ENCODE measurements at regions not wholly inside any gene's neighbourhood (a gene's known extent, or its start where the extent isn't known, plus 50 kb on each side); places are given as distances from the start of the nearest gene placed in this dataset.

DNA sequence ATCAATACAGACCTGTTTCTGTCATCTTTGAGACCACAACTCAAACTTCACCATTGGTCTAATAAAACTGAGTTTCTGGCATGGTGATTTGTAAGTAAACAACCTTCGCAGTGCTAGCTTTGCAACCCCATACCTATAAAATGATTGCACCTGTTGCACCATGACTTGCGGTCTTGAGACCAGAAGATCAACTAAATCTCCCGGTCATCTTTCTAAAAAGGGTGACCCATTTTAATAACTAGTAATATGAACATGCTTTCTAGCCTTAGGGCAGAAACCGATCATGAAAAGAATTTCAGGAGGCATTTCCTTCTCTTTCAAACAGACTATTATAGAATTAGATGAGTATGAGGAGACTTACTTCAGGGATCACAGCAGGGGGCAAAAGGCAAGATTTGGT is 151.9 kb upstream of the ZNF385D start (continued):
- no peak for TF ChIP-seq ZNF70 (CRISPR knock-in tag; IDR thresholded peaks at IDR 0.05)

- no peak for ATAC-seq
- TF ChIP-seq, protein P1, sequence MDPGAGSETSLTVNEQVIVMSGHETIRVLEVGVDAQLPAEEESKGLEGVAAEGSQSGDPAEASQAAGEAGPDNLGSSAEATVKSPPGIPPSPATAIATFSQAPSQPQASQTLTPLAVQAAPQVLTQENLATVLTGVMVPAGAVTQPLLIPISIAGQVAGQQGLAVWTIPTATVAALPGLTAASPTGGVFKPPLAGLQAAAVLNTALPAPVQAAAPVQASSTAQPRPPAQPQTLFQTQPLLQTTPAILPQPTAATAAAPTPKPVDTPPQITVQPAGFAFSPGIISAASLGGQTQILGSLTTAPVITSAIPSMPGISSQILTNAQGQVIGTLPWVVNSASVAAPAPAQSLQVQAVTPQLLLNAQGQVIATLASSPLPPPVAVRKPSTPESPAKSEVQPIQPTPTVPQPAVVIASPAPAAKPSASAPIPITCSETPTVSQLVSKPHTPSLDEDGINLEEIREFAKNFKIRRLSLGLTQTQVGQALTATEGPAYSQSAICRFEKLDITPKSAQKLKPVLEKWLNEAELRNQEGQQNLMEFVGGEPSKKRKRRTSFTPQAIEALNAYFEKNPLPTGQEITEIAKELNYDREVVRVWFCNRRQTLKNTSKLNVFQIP (CRISPR knock-in tag; IDR thresholded peaks at IDR 0.05; ENCODE audit: borderline replicate concordance, low read depth) = no peak
- TF ChIP-seq ZC3H10 (CRISPR knock-in tag; IDR thresholded peaks at IDR 0.05) (no peak), ISL1 (CRISPR knock-in tag; IDR thresholded peaks at IDR 0.05) (no peak), TOX (CRISPR knock-in tag; IDR thresholded peaks at IDR 0.05; ENCODE audit: borderline replicate concordance) (no peak), SNAI2 (CRISPR knock-in tag; IDR thresholded peaks at IDR 0.05) (no peak), ZNF70 (CRISPR knock-in tag; IDR thresholded peaks at IDR 0.05) (no peak), TCF4 (CRISPR knock-in tag; IDR thresholded peaks at IDR 0.05; ENCODE audit: borderline replicate concordance) (no peak), ZNF565 (CRISPR knock-in tag; conservative IDR thresholded peaks at IDR 0.05; ENCODE audit: low read depth) (no peak), ZFP3 (CRISPR knock-in tag; IDR thresholded peaks at IDR 0.05) (no peak), ZNF8 (CRISPR knock-in tag; IDR thresholded peaks at IDR 0.05) (no peak), ZFP30 (CRISPR knock-in tag; IDR thresholded peaks at IDR 0.05) (no peak)
- TF ChIP-seq, protein P2, sequence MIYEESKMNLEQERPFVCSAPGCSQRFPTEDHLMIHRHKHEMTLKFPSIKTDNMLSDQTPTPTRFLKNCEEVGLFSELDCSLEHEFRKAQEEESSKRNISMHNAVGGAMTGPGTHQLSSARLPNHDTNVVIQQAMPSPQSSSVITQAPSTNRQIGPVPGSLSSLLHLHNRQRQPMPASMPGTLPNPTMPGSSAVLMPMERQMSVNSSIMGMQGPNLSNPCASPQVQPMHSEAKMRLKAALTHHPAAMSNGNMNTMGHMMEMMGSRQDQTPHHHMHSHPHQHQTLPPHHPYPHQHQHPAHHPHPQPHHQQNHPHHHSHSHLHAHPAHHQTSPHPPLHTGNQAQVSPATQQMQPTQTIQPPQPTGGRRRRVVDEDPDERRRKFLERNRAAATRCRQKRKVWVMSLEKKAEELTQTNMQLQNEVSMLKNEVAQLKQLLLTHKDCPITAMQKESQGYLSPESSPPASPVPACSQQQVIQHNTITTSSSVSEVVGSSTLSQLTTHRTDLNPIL (CRISPR knock-in tag; IDR thresholded peaks at IDR 0.05; ENCODE audit: low read depth) = no peak
- TF ChIP-seq, protein P3, sequence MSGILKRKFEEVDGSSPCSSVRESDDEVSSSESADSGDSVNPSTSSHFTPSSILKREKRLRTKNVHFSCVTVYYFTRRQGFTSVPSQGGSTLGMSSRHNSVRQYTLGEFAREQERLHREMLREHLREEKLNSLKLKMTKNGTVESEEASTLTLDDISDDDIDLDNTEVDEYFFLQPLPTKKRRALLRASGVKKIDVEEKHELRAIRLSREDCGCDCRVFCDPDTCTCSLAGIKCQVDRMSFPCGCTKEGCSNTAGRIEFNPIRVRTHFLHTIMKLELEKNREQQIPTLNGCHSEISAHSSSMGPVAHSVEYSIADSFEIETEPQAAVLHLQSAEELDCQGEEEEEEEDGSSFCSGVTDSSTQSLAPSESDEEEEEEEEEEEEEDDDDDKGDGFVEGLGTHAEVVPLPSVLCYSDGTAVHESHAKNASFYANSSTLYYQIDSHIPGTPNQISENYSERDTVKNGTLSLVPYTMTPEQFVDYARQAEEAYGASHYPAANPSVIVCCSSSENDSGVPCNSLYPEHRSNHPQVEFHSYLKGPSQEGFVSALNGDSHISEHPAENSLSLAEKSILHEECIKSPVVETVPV (CRISPR knock-in tag; IDR thresholded peaks at IDR 0.05) = no peak
Measured at GRCh38 chr3:21909096-21909495, 158.1 kb upstream of the ZNF385D start.

DNA sequence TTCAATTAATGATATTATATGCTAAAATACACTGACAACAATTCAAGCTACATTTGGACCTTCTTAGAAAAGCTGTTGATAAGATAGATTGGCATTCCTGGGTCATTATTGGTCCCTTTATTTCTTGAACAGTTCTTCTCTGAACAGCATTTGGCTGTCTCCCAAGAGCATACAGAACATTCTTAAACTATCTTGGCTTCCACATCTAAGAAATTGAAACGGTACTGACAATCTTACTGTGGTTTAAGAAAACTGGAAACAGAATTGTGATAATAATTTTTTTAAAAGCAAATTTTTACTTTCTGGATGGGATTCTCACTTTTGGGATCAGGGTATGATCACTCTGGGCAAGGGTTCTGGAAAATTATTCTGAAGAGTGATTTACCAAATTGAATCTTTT is 161.7 kb upstream of the ZNF385D start:
- no peak for ATAC-seq
- TF ChIP-seq ZC3H10 (CRISPR knock-in tag; IDR thresholded peaks at IDR 0.05) (no peak), RARB (CRISPR knock-in tag; IDR thresholded peaks at IDR 0.05) (no peak), ZFP3 (CRISPR knock-in tag; IDR thresholded peaks at IDR 0.05) (no peak), CSDC2 (CRISPR knock-in tag; IDR thresholded peaks at IDR 0.05) (no peak), TOX (CRISPR knock-in tag; IDR thresholded peaks at IDR 0.05; ENCODE audit: borderline replicate concordance) (no peak), PPARA (CRISPR knock-in tag; IDR thresholded peaks at IDR 0.05; ENCODE audit: borderline replicate concordance) (no peak), SNAI2 (CRISPR knock-in tag; IDR thresholded peaks at IDR 0.05) (no peak), ZNF565 (CRISPR knock-in tag; conservative IDR thresholded peaks at IDR 0.05; ENCODE audit: low read depth) (no peak), GLIS3 (CRISPR knock-in tag; IDR thresholded peaks at IDR 0.05) (no peak), ZNF8 (CRISPR knock-in tag; IDR thresholded peaks at IDR 0.05) (no peak), BACH2 (CRISPR knock-in tag; IDR thresholded peaks at IDR 0.05; ENCODE audit: borderline replicate concordance) (no peak), ZFP30 (CRISPR knock-in tag; IDR thresholded peaks at IDR 0.05) (no peak), ESRRG (CRISPR knock-in tag; IDR thresholded peaks at IDR 0.05) (no peak), ZNF70 (CRISPR knock-in tag; IDR thresholded peaks at IDR 0.05) (no peak)
- TF ChIP-seq, protein P3 (CRISPR knock-in tag; IDR thresholded peaks at IDR 0.05) = no peak
- TF ChIP-seq, protein P1 (CRISPR knock-in tag; IDR thresholded peaks at IDR 0.05; ENCODE audit: borderline replicate concordance, low read depth) = no peak
- TF ChIP-seq, protein P2 (CRISPR knock-in tag; IDR thresholded peaks at IDR 0.05; ENCODE audit: low read depth) = no peak

DNA sequence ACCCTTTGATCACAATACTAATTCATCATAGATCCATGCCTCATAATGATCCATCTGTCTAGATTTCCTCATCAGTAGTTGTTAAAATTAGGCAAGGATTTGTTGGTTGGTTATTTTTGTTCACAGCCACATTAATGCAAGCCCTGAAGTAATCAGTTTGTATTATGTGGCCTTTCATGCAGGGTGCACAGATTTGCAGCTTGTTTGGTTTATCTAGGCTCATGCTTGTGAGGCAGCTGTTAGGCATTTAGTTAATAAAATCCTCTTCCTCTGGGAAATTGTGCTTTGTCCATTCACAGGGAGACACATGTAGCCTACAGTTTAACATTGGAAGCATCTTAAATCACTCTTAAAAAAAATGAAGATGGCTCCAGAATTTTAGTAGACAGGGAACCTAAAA is 162.8 kb upstream of the ZNF385D start:
- ATAC-seq = no peak
- TF ChIP-seq ZC3H10 (CRISPR knock-in tag; IDR thresholded peaks at IDR 0.05) (no peak), TCF4 (CRISPR knock-in tag; IDR thresholded peaks at IDR 0.05; ENCODE audit: borderline replicate concordance) (no peak), OSR1 (CRISPR knock-in tag; IDR thresholded peaks at IDR 0.05) (no peak), TOX (CRISPR knock-in tag; IDR thresholded peaks at IDR 0.05; ENCODE audit: borderline replicate concordance) (no peak), ISL1 (CRISPR knock-in tag; IDR thresholded peaks at IDR 0.05) (no peak), ZNF565 (CRISPR knock-in tag; conservative IDR thresholded peaks at IDR 0.05; ENCODE audit: low read depth) (no peak), ZNF8 (CRISPR knock-in tag; IDR thresholded peaks at IDR 0.05) (no peak), CSDC2 (CRISPR knock-in tag; IDR thresholded peaks at IDR 0.05) (no peak), ZFP30 (CRISPR knock-in tag; IDR thresholded peaks at IDR 0.05) (no peak), SNAI2 (CRISPR knock-in tag; IDR thresholded peaks at IDR 0.05) (no peak), ESRRG (CRISPR knock-in tag; IDR thresholded peaks at IDR 0.05) (no peak)
- TF ChIP-seq, protein P4, sequence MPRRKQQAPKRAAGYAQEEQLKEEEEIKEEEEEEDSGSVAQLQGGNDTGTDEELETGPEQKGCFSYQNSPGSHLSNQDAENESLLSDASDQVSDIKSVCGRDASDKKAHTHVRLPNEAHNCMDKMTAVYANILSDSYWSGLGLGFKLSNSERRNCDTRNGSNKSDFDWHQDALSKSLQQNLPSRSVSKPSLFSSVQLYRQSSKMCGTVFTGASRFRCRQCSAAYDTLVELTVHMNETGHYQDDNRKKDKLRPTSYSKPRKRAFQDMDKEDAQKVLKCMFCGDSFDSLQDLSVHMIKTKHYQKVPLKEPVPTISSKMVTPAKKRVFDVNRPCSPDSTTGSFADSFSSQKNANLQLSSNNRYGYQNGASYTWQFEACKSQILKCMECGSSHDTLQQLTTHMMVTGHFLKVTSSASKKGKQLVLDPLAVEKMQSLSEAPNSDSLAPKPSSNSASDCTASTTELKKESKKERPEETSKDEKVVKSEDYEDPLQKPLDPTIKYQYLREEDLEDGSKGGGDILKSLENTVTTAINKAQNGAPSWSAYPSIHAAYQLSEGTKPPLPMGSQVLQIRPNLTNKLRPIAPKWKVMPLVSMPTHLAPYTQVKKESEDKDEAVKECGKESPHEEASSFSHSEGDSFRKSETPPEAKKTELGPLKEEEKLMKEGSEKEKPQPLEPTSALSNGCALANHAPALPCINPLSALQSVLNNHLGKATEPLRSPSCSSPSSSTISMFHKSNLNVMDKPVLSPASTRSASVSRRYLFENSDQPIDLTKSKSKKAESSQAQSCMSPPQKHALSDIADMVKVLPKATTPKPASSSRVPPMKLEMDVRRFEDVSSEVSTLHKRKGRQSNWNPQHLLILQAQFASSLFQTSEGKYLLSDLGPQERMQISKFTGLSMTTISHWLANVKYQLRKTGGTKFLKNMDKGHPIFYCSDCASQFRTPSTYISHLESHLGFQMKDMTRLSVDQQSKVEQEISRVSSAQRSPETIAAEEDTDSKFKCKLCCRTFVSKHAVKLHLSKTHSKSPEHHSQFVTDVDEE (CRISPR knock-in tag; IDR thresholded peaks at IDR 0.05) = no peak

All from SK-N-SH treated with all-trans-retinoic acid at 6 μM for 48 hours (cell line).